ENCODE measurements at regions not wholly inside any gene's neighbourhood (a gene's known extent, or its start where the extent isn't known, plus 50 kb on each side); places are given as distances from the start of the nearest gene placed in this dataset.

DNA sequence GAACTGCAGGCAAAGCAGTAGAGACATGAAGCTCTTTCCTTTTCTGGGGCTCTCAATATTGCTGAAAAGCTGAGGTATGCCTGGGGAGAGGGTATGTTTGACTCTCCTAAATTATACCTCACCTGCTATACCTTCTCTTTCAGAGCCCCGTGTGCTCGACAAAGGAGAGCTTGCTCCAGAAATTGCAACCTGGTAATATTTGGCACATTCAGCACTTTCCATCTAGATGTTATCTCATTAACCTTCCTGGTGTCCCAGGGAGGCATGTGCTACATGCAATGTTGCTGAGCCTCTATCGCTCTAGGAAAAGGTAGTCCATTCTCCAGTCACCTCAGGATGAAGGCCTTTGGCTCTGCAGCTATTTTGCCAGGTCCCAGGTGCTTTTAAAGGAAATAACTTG is 78.5 kb upstream of the ZSWIM6 start:
- no peaks in the 10 kb centered on the region for H3K4me1 ChIP-seq
- TF ChIP-seq, protein P1, sequence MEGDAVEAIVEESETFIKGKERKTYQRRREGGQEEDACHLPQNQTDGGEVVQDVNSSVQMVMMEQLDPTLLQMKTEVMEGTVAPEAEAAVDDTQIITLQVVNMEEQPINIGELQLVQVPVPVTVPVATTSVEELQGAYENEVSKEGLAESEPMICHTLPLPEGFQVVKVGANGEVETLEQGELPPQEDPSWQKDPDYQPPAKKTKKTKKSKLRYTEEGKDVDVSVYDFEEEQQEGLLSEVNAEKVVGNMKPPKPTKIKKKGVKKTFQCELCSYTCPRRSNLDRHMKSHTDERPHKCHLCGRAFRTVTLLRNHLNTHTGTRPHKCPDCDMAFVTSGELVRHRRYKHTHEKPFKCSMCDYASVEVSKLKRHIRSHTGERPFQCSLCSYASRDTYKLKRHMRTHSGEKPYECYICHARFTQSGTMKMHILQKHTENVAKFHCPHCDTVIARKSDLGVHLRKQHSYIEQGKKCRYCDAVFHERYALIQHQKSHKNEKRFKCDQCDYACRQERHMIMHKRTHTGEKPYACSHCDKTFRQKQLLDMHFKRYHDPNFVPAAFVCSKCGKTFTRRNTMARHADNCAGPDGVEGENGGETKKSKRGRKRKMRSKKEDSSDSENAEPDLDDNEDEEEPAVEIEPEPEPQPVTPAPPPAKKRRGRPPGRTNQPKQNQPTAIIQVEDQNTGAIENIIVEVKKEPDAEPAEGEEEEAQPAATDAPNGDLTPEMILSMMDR (IDR thresholded peaks at IDR 0.05) = no peak
- intact Hi-C loops (cut with DNase I) = no loop called here
- ATAC-seq (no peak), DNase-seq (no peak)
- no peak overlapping the region for H3K27ac ChIP-seq
- H3K9me3 ChIP-seq = no peaks in the 10 kb centered on the region
- H3K4me3 ChIP-seq = no peak overlapping the region
- no peaks in the 10 kb centered on the region for H3K27me3 ChIP-seq (ENCODE audit: low read depth)
- no peaks in the 10 kb centered on the region for H3K36me3 ChIP-seq

DNA sequence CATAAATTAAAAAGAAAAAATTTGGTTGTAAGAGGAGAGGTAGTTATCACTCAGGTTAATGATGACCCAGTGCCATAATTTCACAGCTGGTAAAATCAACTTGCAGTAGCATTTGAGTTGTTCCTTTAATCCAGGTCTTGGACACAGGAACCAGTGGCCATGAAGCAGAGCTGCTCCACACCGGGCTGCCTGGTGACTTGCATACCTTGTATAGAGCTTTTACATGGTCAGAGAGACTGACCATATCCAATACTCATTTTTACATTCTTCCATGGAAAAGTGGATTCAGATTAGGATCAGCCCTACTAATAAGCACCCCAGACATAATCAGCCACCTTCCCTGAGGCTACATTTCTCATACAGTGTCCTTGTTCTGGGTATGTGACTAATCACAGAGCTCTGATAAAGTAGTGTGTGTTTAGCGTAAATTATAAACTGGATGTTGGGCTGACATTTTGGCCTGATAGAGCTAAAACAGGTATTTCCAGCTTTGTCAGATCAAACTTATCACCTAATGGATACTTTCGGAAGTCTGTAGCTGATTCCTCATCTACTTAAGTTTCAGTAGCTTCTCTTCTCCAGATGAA is 77.0 kb upstream of the ZSWIM6 start:
- ATAC-seq (peak; percentile 20 to 71), DNase-seq (no peak)
- Histone ChIP-seq H3K27me3 (ENCODE audit: low read depth) (no peaks in the 10 kb centered on the region), H3K36me3 (no peaks in the 10 kb centered on the region), H3K4me1 (no peaks in the 10 kb centered on the region), H3K9me3 (no peaks in the 10 kb centered on the region), H3K27ac (no peak overlapping the region), H3K4me3 (no peak overlapping the region)
- intact Hi-C loops (cut with DNase I) = no loop called here
- TF ChIP-seq, protein P1 (IDR thresholded peaks at IDR 0.05) = no peak

DNA sequence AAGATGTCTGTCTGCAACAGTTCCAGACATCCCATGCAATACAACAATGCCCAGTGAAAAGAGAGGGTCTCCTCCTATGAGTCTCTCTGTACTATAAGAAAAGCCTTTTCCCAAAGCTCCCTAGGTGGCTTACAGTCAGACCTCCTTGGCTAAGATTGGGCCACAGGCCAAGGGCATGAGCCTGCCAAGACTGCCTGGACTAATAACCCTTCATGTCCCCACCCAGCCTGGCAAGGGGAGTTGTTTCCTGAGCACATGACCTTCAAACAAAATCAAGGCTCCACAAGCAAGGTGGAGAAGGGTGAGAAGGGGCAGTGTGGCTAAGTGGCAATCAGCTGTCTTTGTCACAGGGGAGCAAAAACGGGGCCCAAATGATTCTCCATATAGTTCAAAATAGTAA is 75.6 kb upstream of the ZSWIM6 start:
- Histone ChIP-seq H3K4me1 (no peaks in the 10 kb centered on the region), H3K27ac (no peak overlapping the region), H3K36me3 (no peaks in the 10 kb centered on the region), H3K4me3 (no peak overlapping the region), H3K9me3 (no peaks in the 10 kb centered on the region), H3K27me3 (ENCODE audit: low read depth) (no peaks in the 10 kb centered on the region)
- intact Hi-C loops (cut with DNase I) = no loop called here
- ATAC-seq (peak; percentile 90 to 94), DNase-seq (peak; percentile 87)
- TF ChIP-seq, protein P1 (IDR thresholded peaks at IDR 0.05) = no peak

DNA sequence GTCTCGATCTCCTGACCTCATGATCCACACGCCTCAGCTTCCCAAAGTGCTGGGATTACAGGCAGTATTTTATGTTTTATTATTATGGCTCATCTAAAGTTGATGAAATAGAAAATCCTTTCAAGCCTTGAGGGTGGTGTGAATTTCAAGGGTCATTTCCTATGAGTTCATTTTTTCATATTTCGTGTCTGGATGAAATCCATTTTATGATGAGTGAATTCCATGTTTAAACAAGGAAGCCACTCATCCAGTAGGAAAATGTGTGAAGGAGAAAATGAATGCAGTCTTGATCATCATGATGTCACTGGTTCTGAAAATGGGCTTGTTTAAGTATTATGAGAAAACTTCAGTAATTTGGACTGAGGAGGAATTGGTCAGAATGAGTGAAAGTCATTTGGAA is 74.6 kb upstream of the ZSWIM6 start:
- H3K27ac ChIP-seq = no peak overlapping the region
- intact Hi-C loops (cut with DNase I) = no loop called here
- TF ChIP-seq, protein P1 (IDR thresholded peaks at IDR 0.05) = no peak
- ATAC-seq = no peak
- H3K27me3 ChIP-seq (ENCODE audit: low read depth) = no peaks in the 10 kb centered on the region
- H3K4me1 ChIP-seq = peaks cover 9% of the 10 kb centered on the region
- no peak for DNase-seq
- H3K36me3 ChIP-seq = no peaks in the 10 kb centered on the region
- H3K9me3 ChIP-seq = no peaks in the 10 kb centered on the region
- no peak overlapping the region for H3K4me3 ChIP-seq

DNA sequence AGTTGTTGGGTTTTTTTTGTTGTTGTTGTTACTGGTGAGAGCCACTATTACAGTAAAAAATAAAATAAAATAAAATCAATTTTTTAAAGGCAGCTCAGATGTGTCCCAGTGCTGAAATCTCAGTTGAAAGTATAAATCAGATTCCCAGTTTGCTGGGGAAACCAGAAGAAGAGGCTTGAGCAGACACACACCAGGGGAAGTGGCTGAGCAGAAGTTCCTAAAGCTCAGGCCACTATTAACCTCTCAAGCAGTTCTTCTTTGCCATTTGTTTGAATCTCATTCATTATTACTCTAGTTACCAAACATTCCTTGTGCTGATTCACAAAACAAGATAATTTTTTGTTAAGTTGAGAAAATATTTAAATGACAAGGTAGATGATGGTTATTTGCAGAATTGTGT is 70.9 kb upstream of the ZSWIM6 start:
- ATAC-seq (no peak), DNase-seq (no peak)
- H3K9me3 ChIP-seq = no peaks in the 10 kb centered on the region
- TF ChIP-seq, protein P1 (IDR thresholded peaks at IDR 0.05) = no peak
- no peak overlapping the region for H3K4me3 ChIP-seq
- H3K36me3 ChIP-seq = no peaks in the 10 kb centered on the region
- no peak overlapping the region for H3K27ac ChIP-seq
- H3K27me3 ChIP-seq (ENCODE audit: low read depth) = no peaks in the 10 kb centered on the region
- intact Hi-C loops (cut with DNase I) = no loop called here
- peaks cover 29% of the 10 kb centered on the region for H3K4me1 ChIP-seq

DNA sequence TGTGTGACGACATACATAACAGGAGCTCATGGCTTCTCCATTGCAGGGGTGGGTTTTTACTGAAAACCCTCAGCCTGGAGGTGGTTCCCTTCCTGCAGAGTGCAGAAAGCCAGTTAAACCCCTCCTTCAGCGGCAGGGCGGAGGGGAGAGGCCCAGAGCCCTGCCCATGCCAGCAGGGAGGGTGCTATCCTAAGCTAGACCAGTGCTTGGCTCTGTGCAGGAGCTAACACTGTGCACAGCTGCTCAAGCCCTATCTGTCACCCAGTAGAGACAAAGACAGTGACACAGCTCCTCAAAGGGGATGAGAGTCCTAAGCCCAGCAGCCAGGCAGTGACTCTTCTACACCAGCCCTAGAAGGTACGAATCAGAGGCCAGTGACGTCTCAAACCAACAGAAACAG is 70.0 kb upstream of the ZSWIM6 start:
- H3K27me3 ChIP-seq (ENCODE audit: low read depth) = no peaks in the 10 kb centered on the region
- peaks cover 29% of the 10 kb centered on the region for H3K4me1 ChIP-seq
- TF ChIP-seq, protein P1 (IDR thresholded peaks at IDR 0.05) = no peak
- DNase-seq (no peak), ATAC-seq (peak; percentile 10 to 58)
- intact Hi-C loops (cut with DNase I) = no loop called here
- H3K36me3 ChIP-seq = no peaks in the 10 kb centered on the region
- no peaks in the 10 kb centered on the region for H3K9me3 ChIP-seq
- no peak overlapping the region for H3K27ac ChIP-seq
- no peak overlapping the region for H3K4me3 ChIP-seq
